Neural progenitor cell (in vitro differentiated cells): ENCODE measurements at regions not wholly inside any gene's neighbourhood (a gene's known extent, or its start where the extent isn't known, plus 50 kb on each side); places are given as distances from the start of the nearest gene placed in this dataset.

Source experiments
- DNase-seq: peaks from one replicate; pipeline ENCODE4 v3.0.0-alpha.2; 2016; ENCODE audit warnings: low spot score
- H2AFZ ChIP-seq: fragments of 200-600 bp; sonication (generic); replicated peaks from 2 replicates; pipeline ENCODE4 v1.6.1; 2016; ENCODE audit warnings: antibody characterized with exemption
- H3F3A ChIP-seq: fragments of 200-600 bp; sonication (generic); 2 replicates; pipeline ENCODE4 v1.6.1; 2016; ENCODE audit warnings: antibody characterized with exemption, low read depth
- H3K27ac ChIP-seq: fragments of 200-600 bp; sonication (generic); 2 replicates; pipeline ENCODE4 v1.5.1; 2016; ENCODE audit warnings: mild to moderate bottlenecking
- H3K27me3 ChIP-seq: fragments of 200-600 bp; sonication (generic); 2 replicates; pipeline ENCODE4 v1.6.1; 2016; ENCODE audit warnings: mild to moderate bottlenecking, moderate library complexity
- H3K36me3 ChIP-seq: fragments of 200-600 bp; sonication (generic); 2 replicates; pipeline ENCODE4 v1.5.1; 2016
- H3K4me1 ChIP-seq: fragments of 200-600 bp; sonication (generic); 2 replicates; pipeline ENCODE4 v1.6.1; 2016; ENCODE audit warnings: mixed run types
- H3K4me2 ChIP-seq: fragments of 200-600 bp; sonication (generic); 2 replicates; pipeline ENCODE4 v1.6.1; 2016
- H3K4me3 ChIP-seq: fragments of 200-600 bp; sonication (generic); 2 replicates; pipeline ENCODE4 v1.5.1; 2016
- H3K79me2 ChIP-seq: fragments of 200-600 bp; sonication (generic); 2 replicates; pipeline ENCODE4 v1.6.1; 2016; ENCODE audit warnings: low read depth
- H3K9ac ChIP-seq: fragments of 200-600 bp; sonication (generic); 2 replicates; pipeline ENCODE4 v1.6.1; 2016
- H3K9me3 ChIP-seq: fragments of 200-600 bp; sonication (generic); 2 replicates; pipeline ENCODE4 v1.5.1; 2016; ENCODE audit warnings: low read depth
- H4K20me1 ChIP-seq: fragments of 200-600 bp; sonication (generic); 2 replicates; pipeline ENCODE4 v1.6.1; 2016; ENCODE audit warnings: low read depth
- H3K27ac Mint-ChIP-seq: 3 replicates; pipeline ENCODE4 v1.8.0; 2021; ENCODE audit warnings: mixed read lengths
- H3K27me3 Mint-ChIP-seq: 2 replicates; pipeline ENCODE4 v1.8.0; 2022; ENCODE audit warnings: low read depth, mild to moderate bottlenecking, inconsistent platforms, moderate library complexity, mixed read lengths; ENCODE audit not compliant: insufficient read depth
- H3K36me3 Mint-ChIP-seq: 3 replicates; pipeline ENCODE4 v1.8.0; 2021; ENCODE audit warnings: mixed read lengths
- H3K4me1 Mint-ChIP-seq: 3 replicates; pipeline ENCODE4 v1.8.0; 2021; ENCODE audit warnings: mixed read lengths
- H3K4me3 Mint-ChIP-seq: 3 replicates; pipeline ENCODE4 v1.8.0; 2021; ENCODE audit warnings: mild to moderate bottlenecking, moderate library complexity, mixed read lengths
- H3K9me3 Mint-ChIP-seq: 3 replicates; pipeline ENCODE4 v1.8.0; 2020; ENCODE audit warnings: mixed read lengths
- CTCF ChIP-seq: fragments of 200-600 bp; sonication (generic); IDR thresholded peaks from 2 replicates; pipeline ENCODE4 v1.5.1; 2017; ENCODE audit warnings: antibody characterized with exemption, mild to moderate bottlenecking
- EZH2 ChIP-seq: fragments of 200-600 bp; sonication (generic); IDR thresholded peaks from 2 replicates; pipeline ENCODE4 v1.6.1; 2017; ENCODE audit warnings: antibody characterized with exemption, mild to moderate bottlenecking, moderate library complexity
- EZH2phosphoT487 ChIP-seq: fragments of 200-600 bp; sonication (generic); IDR thresholded peaks from 2 replicates; pipeline ENCODE4 v1.6.1; 2017; ENCODE audit warnings: antibody characterized with exemption

- H3K79me2 ChIP-seq, result peaks cover 61% of the 10 kb centered on the region
- no peak overlapping the region for H3K4me2 ChIP-seq
- peaks cover 3% of the 10 kb centered on the region for H3K27me3 Mint-ChIP-seq
- no peaks in the 10 kb centered on the region for H3K36me3 ChIP-seq
- DNase-seq, result no peak
- no peak overlapping the region for H3K4me3 ChIP-seq
- H3K9ac ChIP-seq, result no peak overlapping the region
- peaks cover 10% of the 10 kb centered on the region for H3K9me3 Mint-ChIP-seq
- no peak overlapping the region for H3K27ac ChIP-seq
- peaks cover 24% of the 10 kb centered on the region for H3K36me3 Mint-ChIP-seq
- H3K27ac Mint-ChIP-seq, result no peak overlapping the region
- peaks cover 37% of the 10 kb centered on the region for H4K20me1 ChIP-seq
- no peak overlapping the region for H2AFZ ChIP-seq
- no peaks in the 10 kb centered on the region for H3K27me3 ChIP-seq
- no peaks in the 10 kb centered on the region for H3F3A ChIP-seq
- TF ChIP-seq EZH2phosphoT487, result no peak
- no peak for TF ChIP-seq EZH2
- no peak for TF ChIP-seq CTCF
- no peaks in the 10 kb centered on the region for H3K9me3 ChIP-seq
- peaks cover 11% of the 10 kb centered on the region for H3K4me1 Mint-ChIP-seq
- H3K4me3 Mint-ChIP-seq, result no peak overlapping the region
- H3K4me1 ChIP-seq, result peaks cover 3% of the 10 kb centered on the region
These were observed 126.4 kb upstream of the MGAT5 start for GRCh38 chr2:134127496-134127895.

GRCh38 chr2:134128746-134129145 is 125.1 kb upstream of the MGAT5 start:
- Mint-ChIP-seq H3K4me1 (peaks cover 9% of the 10 kb centered on the region), H3K9me3 (peaks cover 10% of the 10 kb centered on the region), H3K27me3 (no peaks in the 10 kb centered on the region), H3K4me3 (no peak overlapping the region), H3K27ac (no peak overlapping the region), H3K36me3 (peaks cover 26% of the 10 kb centered on the region)
- no peak for TF ChIP-seq EZH2
- no peak for TF ChIP-seq CTCF
- no peak for TF ChIP-seq EZH2phosphoT487
- H3K9ac ChIP-seq, result no peak overlapping the region
- H3F3A ChIP-seq, result peaks cover 5% of the 10 kb centered on the region
- H3K4me2 ChIP-seq, result no peak overlapping the region
- peaks cover 13% of the 10 kb centered on the region for H3K4me1 ChIP-seq
- peaks cover 34% of the 10 kb centered on the region for H4K20me1 ChIP-seq
- no peak overlapping the region for H2AFZ ChIP-seq
- H3K27ac ChIP-seq, result no peak overlapping the region
- H3K79me2 ChIP-seq, result peaks cover 52% of the 10 kb centered on the region
- H3K4me3 ChIP-seq, result no peak overlapping the region
- no peaks in the 10 kb centered on the region for H3K36me3 ChIP-seq
- H3K27me3 ChIP-seq, result no peaks in the 10 kb centered on the region
- DNase-seq, result no peak
- no peaks in the 10 kb centered on the region for H3K9me3 ChIP-seq

- H3K4me1 Mint-ChIP-seq, result peaks cover 12% of the 10 kb centered on the region
- H3K9me3 ChIP-seq, result no peaks in the 10 kb centered on the region
- H3K4me1 ChIP-seq, result peaks cover 22% of the 10 kb centered on the region
- H3K4me3 ChIP-seq, result no peak overlapping the region
- H3K4me2 ChIP-seq, result no peak overlapping the region
- H3K9ac ChIP-seq, result no peak overlapping the region
- peaks cover 47% of the 10 kb centered on the region for H3K79me2 ChIP-seq
- peaks cover 8% of the 10 kb centered on the region for H3F3A ChIP-seq
- TF ChIP-seq EZH2phosphoT487, result no peak
- TF ChIP-seq EZH2, result no peak
- TF ChIP-seq CTCF, result no peak
- H4K20me1 ChIP-seq, result peaks cover 34% of the 10 kb centered on the region
- H3K36me3 Mint-ChIP-seq, result peaks cover 26% of the 10 kb centered on the region
- H3K36me3 ChIP-seq, result no peaks in the 10 kb centered on the region
- H2AFZ ChIP-seq, result no peak overlapping the region
- peaks cover 2% of the 10 kb centered on the region for H3K27me3 Mint-ChIP-seq
- H3K27ac ChIP-seq, result no peak overlapping the region
- H3K9me3 Mint-ChIP-seq, result peaks cover 10% of the 10 kb centered on the region
- H3K27me3 ChIP-seq, result no peaks in the 10 kb centered on the region
- no peak overlapping the region for H3K4me3 Mint-ChIP-seq
- no peak for DNase-seq
- no peak overlapping the region for H3K27ac Mint-ChIP-seq
These were observed 123.9 kb upstream of the MGAT5 start for GRCh38 chr2:134129900-134130537.
